ENCODE measurements at regions not wholly inside any gene's neighbourhood (a gene's known extent, or its start where the extent isn't known, plus 50 kb on each side); places are given as distances from the start of the nearest gene placed in this dataset.

DNA sequence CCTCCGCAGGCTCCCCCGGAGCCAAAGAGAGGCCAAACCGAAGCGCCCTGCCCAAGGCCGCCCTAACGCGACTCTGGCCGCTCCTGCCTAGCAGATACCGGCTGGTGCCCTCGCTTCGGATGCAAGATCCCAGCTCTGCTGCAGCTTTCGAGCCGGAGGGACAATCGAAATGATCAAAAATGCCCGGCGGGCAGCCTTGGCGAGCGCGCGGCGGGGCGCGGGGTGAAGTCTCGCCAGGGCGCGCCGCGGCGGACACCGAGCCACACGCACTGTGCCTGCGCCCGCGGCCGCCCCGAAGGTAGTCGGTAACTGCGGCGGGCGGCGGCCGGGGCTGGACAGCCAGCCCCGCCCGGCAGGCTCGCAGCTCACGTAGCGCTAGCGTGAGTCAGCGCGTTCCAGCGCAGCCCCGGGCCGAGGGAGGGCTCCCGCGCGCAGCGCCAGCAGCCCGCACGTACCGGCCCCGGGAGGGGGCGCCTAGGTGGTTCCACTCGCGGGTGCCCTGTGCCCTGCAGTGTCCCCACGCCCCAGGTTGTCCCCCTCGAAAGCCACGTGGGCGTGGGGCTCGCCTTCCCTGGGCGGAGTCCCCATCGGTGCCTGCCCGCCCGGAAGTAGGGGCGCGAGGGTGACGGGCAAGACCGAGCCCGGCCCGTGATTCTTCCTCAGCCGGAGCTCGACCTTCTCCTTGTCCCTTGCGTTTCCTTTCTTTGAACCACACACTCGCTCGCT lies 109.2 kb upstream of the EGLN3 start:
- DNase-seq (peak in 4 of 9 donors; percentile 5 to 77 (median 22)), ATAC-seq (peak; percentile 95)
- peak overlapping the region; percentile 77 to 90 (median 82) for H3K4me3 Mint-ChIP-seq
- Histone ChIP-seq H3K4me3 (ENCODE audit: low read length) (peak overlapping the region; percentile 37), H3K4me1 (ENCODE audit: control insufficient read depth in 2 of 2, insufficient read depth in 2 of 2, low read length in 2 of 2) (no peaks in the 10 kb centered on the region), H3K27me3 (ENCODE audit: control insufficient read depth in 2 of 2, insufficient read depth in 2 of 2, low read length in 2 of 2) (no peaks in the 10 kb centered on the region), H3K9me3 (ENCODE audit: control insufficient read depth in 2 of 3, low read length in 3 of 3) (no peaks in the 10 kb centered on the region), H3K27ac (ENCODE audit: low read depth, low read length) (no peak overlapping the region), H3K36me3 (ENCODE audit: control insufficient read depth in 2 of 3, insufficient read depth in 3 of 3, low read length in 3 of 3) (no peaks in the 10 kb centered on the region)
- H3K27me3 Mint-ChIP-seq = peaks cover 9 to 15% (median 13%) of the 10 kb centered on the region in 5 donors
- peaks cover 0 to 11% (median 0%) of the 10 kb centered on the region in 5 donors for H3K36me3 Mint-ChIP-seq
- peak overlapping the region in 1 of 9 donors; percentile 92 for H3K27ac Mint-ChIP-seq
- CTCF ChIA-PET = no interaction called here
- peaks cover 0 to 2% (median 0%) of the 10 kb centered on the region in 11 donors for H3K9me3 Mint-ChIP-seq
- POLR2A ChIA-PET = no interaction called here
- intact Hi-C loops (cut with micrococcal nuclease) = loop anchor here in 1 of 2 donors (1.0 to 10.0 kb wide), 4 partner anchors 32 to 405 kb away; partner anchors contain the start of genes EGLN3 and SPTSSA
- peaks cover 0 to 51% (median 7%) of the 10 kb centered on the region in 7 donors for H3K4me1 Mint-ChIP-seq

DNA sequence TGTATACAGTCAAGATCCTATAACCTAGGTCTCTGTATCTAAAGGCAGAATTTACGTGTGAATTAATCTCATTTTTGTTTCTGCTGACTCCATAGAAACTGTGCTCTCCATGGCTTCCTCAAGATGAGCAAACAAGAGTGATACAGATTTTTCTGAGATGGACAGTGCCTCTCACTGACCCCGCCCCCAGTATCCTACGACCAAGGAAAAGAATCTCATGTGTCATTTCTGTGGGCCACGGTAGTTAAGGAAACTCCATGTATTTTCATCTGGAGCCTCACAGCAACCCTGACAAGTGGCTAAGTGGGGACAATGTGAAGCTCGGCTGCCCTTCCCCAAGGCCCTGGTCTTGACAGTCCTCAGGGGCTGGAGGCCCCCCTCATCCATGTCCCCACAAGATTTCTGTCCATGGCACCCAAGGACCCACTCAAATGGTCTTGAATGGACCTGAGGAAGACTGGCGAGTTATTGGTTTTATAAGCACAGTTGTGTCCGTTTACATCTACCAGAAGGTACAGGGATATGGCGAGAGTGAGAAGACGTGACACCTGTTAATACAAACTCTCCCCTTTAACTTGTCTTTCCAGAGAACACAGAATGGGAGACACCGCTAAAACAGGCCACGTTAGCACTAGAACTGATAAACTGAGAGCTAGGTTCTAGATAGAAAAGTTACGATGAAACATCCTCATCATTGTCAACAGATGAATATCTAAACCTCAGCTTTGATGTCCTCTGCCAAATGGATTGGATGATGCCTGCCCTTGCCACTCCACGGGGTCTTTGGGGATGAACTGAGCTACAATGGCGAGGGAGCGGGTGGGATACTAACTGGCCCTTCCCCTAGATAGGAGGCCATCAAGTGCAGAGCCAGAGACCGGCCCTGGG lies 108.4 kb upstream of the EGLN3 start:
- Histone ChIP-seq H3K4me3 (ENCODE audit: low read length) (peak overlapping the region; percentile 20), H3K4me1 (ENCODE audit: control insufficient read depth in 2 of 2, insufficient read depth in 2 of 2, low read length in 2 of 2) (no peaks in the 10 kb centered on the region), H3K27me3 (ENCODE audit: control insufficient read depth in 2 of 2, insufficient read depth in 2 of 2, low read length in 2 of 2) (no peaks in the 10 kb centered on the region), H3K27ac (ENCODE audit: low read depth, low read length) (no peak overlapping the region), H3K36me3 (ENCODE audit: control insufficient read depth in 2 of 3, insufficient read depth in 3 of 3, low read length in 3 of 3) (no peaks in the 10 kb centered on the region), H3K9me3 (ENCODE audit: control insufficient read depth in 2 of 3, low read length in 3 of 3) (no peaks in the 10 kb centered on the region)
- Mint-ChIP-seq H3K4me1 (peaks cover 0 to 56% (median 7%) of the 10 kb centered on the region in 7 donors), H3K27ac (peak overlapping the region in 1 of 9 donors; percentile 85), H3K9me3 (peaks cover 0 to 2% (median 0%) of the 10 kb centered on the region in 11 donors), H3K27me3 (peaks cover 9 to 16% (median 15%) of the 10 kb centered on the region in 5 donors), H3K4me3 (peak overlapping the region; percentile 35 to 80 (median 72)), H3K36me3 (peaks cover 0 to 15% (median 0%) of the 10 kb centered on the region in 5 donors)
- DNase-seq (no peak), ATAC-seq (no peak)
- intact Hi-C loops (cut with micrococcal nuclease) = loop anchor here in 1 of 2 donors (5.0 to 10.0 kb wide), 2 partner anchors 33 to 406 kb away; partner anchors contain the start of gene SPTSSA
- ChIA-PET POLR2A (no interaction called here), CTCF (no interaction called here)

DNA sequence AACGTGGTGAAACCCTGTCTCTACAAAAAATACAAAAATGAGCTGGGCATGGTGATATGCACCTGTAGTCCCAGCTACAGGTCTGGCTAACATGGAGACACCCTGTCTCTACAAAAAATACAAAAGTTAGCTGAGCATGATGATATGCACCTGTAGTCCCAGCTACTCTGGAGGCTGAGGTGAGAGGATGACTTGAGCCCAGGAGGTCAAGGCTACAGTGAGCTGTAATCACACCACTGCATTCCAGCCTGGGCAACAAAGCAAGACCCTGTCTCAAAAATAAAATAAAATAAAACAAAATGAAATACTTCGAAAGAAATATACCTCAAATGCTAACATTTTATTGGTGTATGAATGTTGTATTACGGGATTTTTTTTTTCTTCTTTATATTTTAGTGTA lies 107.6 kb upstream of the EGLN3 start:
- no peak overlapping the region for H3K27ac Mint-ChIP-seq
- ChIA-PET POLR2A (no interaction called here), CTCF (no interaction called here)
- H3K9me3 ChIP-seq (ENCODE audit: control insufficient read depth in 2 of 3, low read length in 3 of 3) = no peaks in the 10 kb centered on the region
- no peak overlapping the region for H3K27ac ChIP-seq (ENCODE audit: low read depth, low read length)
- H3K27me3 ChIP-seq (ENCODE audit: control insufficient read depth in 2 of 2, insufficient read depth in 2 of 2, low read length in 2 of 2) = no peaks in the 10 kb centered on the region
- ATAC-seq (no peak), DNase-seq (no peak)
- no peak overlapping the region for H3K4me3 Mint-ChIP-seq
- peaks cover 5 to 22% (median 15%) of the 10 kb centered on the region in 5 donors for H3K27me3 Mint-ChIP-seq
- peaks cover 0 to 22% (median 0%) of the 10 kb centered on the region in 5 donors for H3K36me3 Mint-ChIP-seq
- no peaks in the 10 kb centered on the region for H3K36me3 ChIP-seq (ENCODE audit: control insufficient read depth in 2 of 3, insufficient read depth in 3 of 3, low read length in 3 of 3)
- no peaks in the 10 kb centered on the region for H3K4me1 ChIP-seq (ENCODE audit: control insufficient read depth in 2 of 2, insufficient read depth in 2 of 2, low read length in 2 of 2)
- H3K9me3 Mint-ChIP-seq = peaks cover 0 to 2% (median 0%) of the 10 kb centered on the region in 11 donors
- H3K4me1 Mint-ChIP-seq = peaks cover 0 to 59% (median 8%) of the 10 kb centered on the region in 7 donors
- no peak overlapping the region for H3K4me3 ChIP-seq (ENCODE audit: low read length)
- intact Hi-C loops (cut with micrococcal nuclease) = loop anchor here in 1 of 2 donors (5.0 to 10.0 kb wide), 2 partner anchors 34 to 406 kb away; partner anchors contain the start of gene SPTSSA

DNA sequence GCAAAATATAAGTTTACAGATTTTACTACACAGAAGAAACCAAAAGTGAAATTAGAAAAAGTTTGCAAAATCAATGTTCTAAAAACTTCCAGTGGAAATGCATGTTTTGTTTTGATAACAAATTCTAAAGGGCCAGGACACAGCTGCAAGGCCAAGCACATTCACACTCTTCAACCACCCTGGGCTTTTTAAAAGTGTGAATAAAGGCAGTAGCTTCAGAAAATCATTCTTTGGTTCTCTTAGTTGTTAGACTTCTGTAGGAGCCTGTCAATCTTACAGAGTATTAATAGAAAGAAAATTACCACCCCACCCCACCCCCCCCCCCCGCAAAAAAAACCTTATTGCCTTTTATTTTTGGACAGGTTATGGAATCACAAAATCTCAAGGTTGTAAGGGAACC lies 105.2 kb upstream of the EGLN3 start:
- no peak overlapping the region for H3K27ac Mint-ChIP-seq

DNA sequence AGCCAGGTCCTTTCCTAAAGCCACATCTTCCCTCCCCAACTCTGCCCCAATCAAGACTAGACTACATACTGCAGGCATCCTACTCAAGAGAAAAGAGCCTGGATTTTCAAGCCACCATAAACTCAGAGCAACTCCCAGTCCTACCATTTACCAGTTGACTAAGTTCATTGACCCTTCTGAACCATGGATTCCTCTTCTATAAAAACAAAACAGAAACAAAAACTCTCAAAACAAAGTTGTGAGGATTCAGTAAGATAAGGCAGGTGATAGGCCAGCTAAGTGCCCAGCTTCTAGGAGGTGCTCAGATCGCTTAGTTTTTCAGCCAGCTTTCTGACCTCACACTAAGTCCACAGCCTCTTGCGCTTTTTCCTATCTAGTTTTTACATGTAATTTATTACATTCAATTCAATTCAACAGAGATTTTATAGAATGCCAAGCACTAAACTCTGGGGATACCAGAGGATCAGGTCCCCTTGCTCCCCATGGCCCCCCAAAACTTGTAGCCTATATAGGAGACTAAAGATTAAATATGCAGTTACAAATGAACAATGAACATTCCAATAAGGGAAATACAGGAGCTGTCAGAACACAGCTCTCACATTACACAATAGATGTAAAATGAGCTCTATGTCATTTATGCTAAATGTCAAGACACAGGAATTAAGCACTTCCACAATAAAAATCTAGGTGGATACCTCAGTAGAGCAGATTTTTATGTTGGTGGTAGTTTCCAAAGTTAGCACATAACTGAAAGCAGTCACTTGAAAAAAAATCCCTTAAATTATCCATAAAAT lies 104.5 kb upstream of the EGLN3 start:
- Mint-ChIP-seq H3K4me3 (peak overlapping the region in 1 of 10 donors; percentile 50), H3K4me1 (peaks cover 1 to 74% (median 14%) of the 10 kb centered on the region in 7 donors), H3K27ac (peak overlapping the region in 1 of 9 donors; percentile 31), H3K9me3 (peaks cover 0 to 9% (median 0%) of the 10 kb centered on the region in 11 donors), H3K36me3 (peaks cover 0 to 33% (median 0%) of the 10 kb centered on the region in 5 donors), H3K27me3 (peaks cover 0 to 8% (median 6%) of the 10 kb centered on the region in 5 donors)
- H3K27me3 ChIP-seq (ENCODE audit: control insufficient read depth in 2 of 2, insufficient read depth in 2 of 2, low read length in 2 of 2) = no peaks in the 10 kb centered on the region
- intact Hi-C loops (cut with micrococcal nuclease) = loop anchor here in 1 of 2 donors (5.0 to 10.0 kb wide), 2 partner anchors 37 to 409 kb away; partner anchors contain the start of gene SPTSSA
- ATAC-seq (no peak), DNase-seq (no peak)
- no peaks in the 10 kb centered on the region for H3K36me3 ChIP-seq (ENCODE audit: control insufficient read depth in 2 of 3, insufficient read depth in 3 of 3, low read length in 3 of 3)
- CTCF ChIA-PET = no interaction called here
- H3K27ac ChIP-seq (ENCODE audit: low read depth, low read length) = no peak overlapping the region
- H3K4me1 ChIP-seq (ENCODE audit: control insufficient read depth in 2 of 2, insufficient read depth in 2 of 2, low read length in 2 of 2) = peaks cover 0 to 8% of the 10 kb centered on the region in 2 donors
- H3K4me3 ChIP-seq (ENCODE audit: low read length) = no peak overlapping the region
- POLR2A ChIA-PET = no interaction called here
- H3K9me3 ChIP-seq (ENCODE audit: control insufficient read depth in 2 of 3, low read length in 3 of 3) = no peaks in the 10 kb centered on the region

More for the DNA sequence above, 105.2 kb upstream of the EGLN3 start:
- H3K36me3 Mint-ChIP-seq = peaks cover 0 to 27% (median 0%) of the 10 kb centered on the region in 5 donors
- DNase-seq (no peak), ATAC-seq (no peak)
- CTCF ChIA-PET = no interaction called here
- Histone ChIP-seq H3K27me3 (ENCODE audit: control insufficient read depth in 2 of 2, insufficient read depth in 2 of 2, low read length in 2 of 2) (no peaks in the 10 kb centered on the region), H3K4me1 (ENCODE audit: control insufficient read depth in 2 of 2, insufficient read depth in 2 of 2, low read length in 2 of 2) (peaks cover 0 to 8% of the 10 kb centered on the region in 2 donors), H3K9me3 (ENCODE audit: control insufficient read depth in 2 of 3, low read length in 3 of 3) (no peaks in the 10 kb centered on the region), H3K27ac (ENCODE audit: low read depth, low read length) (no peak overlapping the region), H3K4me3 (ENCODE audit: low read length) (no peak overlapping the region), H3K36me3 (ENCODE audit: control insufficient read depth in 2 of 3, insufficient read depth in 3 of 3, low read length in 3 of 3) (no peaks in the 10 kb centered on the region)
- H3K9me3 Mint-ChIP-seq = peaks cover 0 to 5% (median 0%) of the 10 kb centered on the region in 11 donors
- intact Hi-C loops (cut with micrococcal nuclease) = loop anchor here in 1 of 2 donors (2.0 to 10.0 kb wide), 3 partner anchors 13 to 409 kb away; partner anchors contain the start of gene SPTSSA
- no peak overlapping the region for H3K4me3 Mint-ChIP-seq
- peaks cover 3 to 15% (median 13%) of the 10 kb centered on the region in 5 donors for H3K27me3 Mint-ChIP-seq
- POLR2A ChIA-PET = no interaction called here
- peaks cover 8 to 74% (median 17%) of the 10 kb centered on the region in 7 donors for H3K4me1 Mint-ChIP-seq

DNA sequence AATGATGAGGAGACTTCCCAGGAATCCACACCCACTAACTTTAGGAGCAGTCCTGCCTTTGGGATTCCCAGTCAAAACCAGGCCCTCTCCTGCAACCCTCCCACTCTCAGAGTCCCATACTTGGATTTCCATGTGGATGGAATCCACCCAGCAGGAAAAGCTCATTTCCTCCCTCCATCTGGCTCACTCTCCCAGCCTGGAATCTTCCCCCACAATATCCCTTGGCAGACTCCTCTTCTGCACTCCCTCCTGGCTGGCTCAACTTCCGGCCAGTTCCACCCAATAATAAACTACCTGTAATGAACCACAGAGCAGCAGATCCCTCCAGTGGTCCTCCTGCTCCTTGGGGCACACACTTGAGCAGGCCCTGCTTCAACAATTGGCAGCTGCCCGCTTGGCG lies 102.8 kb upstream of the EGLN3 start:
- Histone ChIP-seq H3K9me3 (ENCODE audit: control insufficient read depth in 2 of 3, low read length in 3 of 3) (no peaks in the 10 kb centered on the region), H3K36me3 (ENCODE audit: control insufficient read depth in 2 of 3, insufficient read depth in 3 of 3, low read length in 3 of 3) (no peaks in the 10 kb centered on the region), H3K4me3 (ENCODE audit: low read length) (no peak overlapping the region), H3K4me1 (ENCODE audit: control insufficient read depth in 2 of 2, insufficient read depth in 2 of 2, low read length in 2 of 2) (peaks cover 0 to 13% of the 10 kb centered on the region in 2 donors), H3K27ac (ENCODE audit: low read depth, low read length) (no peak overlapping the region), H3K27me3 (ENCODE audit: control insufficient read depth in 2 of 2, insufficient read depth in 2 of 2, low read length in 2 of 2) (no peaks in the 10 kb centered on the region)
- Mint-ChIP-seq H3K27ac (peak overlapping the region in 1 of 9 donors; percentile 29), H3K9me3 (peaks cover 0 to 11% (median 0%) of the 10 kb centered on the region in 11 donors), H3K36me3 (peaks cover 0 to 44% (median 0%) of the 10 kb centered on the region in 5 donors), H3K4me3 (peak overlapping the region in 1 of 10 donors; percentile 26), H3K27me3 (peaks cover 0 to 7% (median 0%) of the 10 kb centered on the region in 5 donors), H3K4me1 (peaks cover 0 to 79% (median 20%) of the 10 kb centered on the region in 7 donors)
- DNase-seq = no peak
- intact Hi-C loops (cut with micrococcal nuclease) = loop anchor here in 1 of 2 donors (10.0 kb wide), 1 partner anchor 411 kb away; the partner anchor contains the start of gene SPTSSA
- CTCF ChIA-PET = no interaction called here
- ATAC-seq = no peak
- POLR2A ChIA-PET = no interaction called here
